Peyer's patch (tissue), 4 donors: ENCODE measurements at regions not wholly inside any gene's neighbourhood (a gene's known extent, or its start where the extent isn't known, plus 50 kb on each side); places are given as distances from the start of the nearest gene placed in this dataset.

ENCODE experiments used
- DNase-seq, 3 donors: peaks; one replicate each; pipeline ENCODE4 v3.0.0-alpha.2; 2017 to 2019
- H3K27ac ChIP-seq, 4 donors: fragments of 200-600 bp; sonication (generic); one replicate each; pipeline ENCODE4 v1.5.1; 2016 to 2019
- H3K27me3 ChIP-seq, 2 donors: fragments of 200-600 bp; sonication (generic); one replicate each; pipeline ENCODE4 v1.5.1; 2019
- H3K36me3 ChIP-seq, 3 donors: fragments of 200-600 bp; sonication (generic); one replicate each; pipeline ENCODE4 v1.5.1; 2016 to 2019
- H3K4me1 ChIP-seq, 4 donors: fragments of 200-600 bp; sonication (generic); one replicate each; pipeline ENCODE4 v1.5.1; 2016 to 2019
- H3K4me3 ChIP-seq, 4 donors: fragments of 200-600 bp; sonication (generic); 1 replicate in 3 of 4; 2 replicates in 1 of 4; pipeline ENCODE4 v1.5.1; 2016 to 2019; ENCODE audit warnings: mild to moderate bottlenecking in 1 of 4
- H3K9me3 ChIP-seq, 4 donors: fragments of 200-600 bp; sonication (generic); one replicate each; pipeline ENCODE4 v1.5.1; 2016 to 2019; ENCODE audit warnings: mild to moderate bottlenecking in 1 of 4
- CTCF ChIP-seq, 6 experiments: fragments of 450-650 bp in 4 of 6; fragments of 200-600 bp in 2 of 6; sonication (generic) in 1 of 6; IDR thresholded peaks; one replicate each; pipeline ENCODE4 v1.5.1; 2017 to 2019; ENCODE audit warnings: antibody characterized with exemption in 6 of 6, mild to moderate bottlenecking in 3 of 6, moderate library complexity in 1 of 6
- POLR2A ChIP-seq, 2 donors: fragments of 450-650 bp; IDR thresholded peaks; one replicate each; pipeline ENCODE4 v1.5.1; 2017; ENCODE audit warnings: antibody characterized with exemption in 2 of 2, mild to moderate bottlenecking in 2 of 2, moderate library complexity in 2 of 2

DNA sequence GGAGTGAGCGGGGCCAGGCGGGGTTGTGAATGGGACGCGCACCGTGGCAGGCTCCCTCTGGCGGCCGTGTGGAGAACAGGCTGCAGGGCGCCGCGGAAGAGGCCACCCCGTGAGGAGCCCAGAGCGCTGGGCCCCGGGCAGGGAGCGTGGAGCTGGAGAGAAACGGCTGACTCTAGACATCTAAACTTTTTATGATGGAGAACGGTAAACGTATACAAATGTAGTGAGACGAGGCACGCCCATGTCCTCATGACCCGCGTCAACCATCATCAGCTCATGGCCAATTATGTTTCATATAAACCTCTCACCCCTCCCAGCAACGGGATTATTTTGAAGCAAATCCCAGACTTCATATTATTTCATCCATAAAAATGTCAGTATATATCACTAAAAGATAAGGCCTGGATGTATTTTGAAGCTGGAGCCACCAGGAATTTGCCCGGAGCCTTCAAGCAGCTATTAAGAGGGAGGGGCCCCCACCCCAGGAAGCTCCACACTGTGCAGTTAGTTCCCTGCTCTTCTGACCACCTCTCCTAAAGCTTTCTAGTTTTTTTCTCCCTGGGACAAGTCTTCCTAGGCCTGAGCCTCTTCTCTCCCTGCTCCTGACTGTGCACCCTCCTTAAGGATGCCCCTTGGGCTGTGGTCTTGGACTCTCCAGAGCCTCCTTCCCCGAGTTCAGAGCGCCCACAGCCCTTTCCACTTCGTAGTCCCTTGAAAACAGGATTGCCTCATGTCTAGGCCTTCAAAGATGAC, 149.5 kb downstream of the SMAD6 start:
- H3K27ac ChIP-seq = peak overlapping the region in 1 of 4 donors; percentile 8
- H3K4me3 ChIP-seq = no peak overlapping the region
- TF ChIP-seq POLR2A (IDR thresholded peaks at IDR 0.05) = no peak
- peak; percentile 88 to 97 (median 95) for TF ChIP-seq CTCF (IDR thresholded peaks at IDR 0.05)
- H3K9me3 ChIP-seq = no peaks in the 10 kb centered on the region
- H3K4me1 ChIP-seq = peaks cover 0 to 16% (median 3%) of the 10 kb centered on the region in 4 donors
- H3K36me3 ChIP-seq = no peaks in the 10 kb centered on the region
- DNase-seq = peak; percentile 72 to 91 (median 89)
- H3K27me3 ChIP-seq = no peaks in the 10 kb centered on the region

DNA sequence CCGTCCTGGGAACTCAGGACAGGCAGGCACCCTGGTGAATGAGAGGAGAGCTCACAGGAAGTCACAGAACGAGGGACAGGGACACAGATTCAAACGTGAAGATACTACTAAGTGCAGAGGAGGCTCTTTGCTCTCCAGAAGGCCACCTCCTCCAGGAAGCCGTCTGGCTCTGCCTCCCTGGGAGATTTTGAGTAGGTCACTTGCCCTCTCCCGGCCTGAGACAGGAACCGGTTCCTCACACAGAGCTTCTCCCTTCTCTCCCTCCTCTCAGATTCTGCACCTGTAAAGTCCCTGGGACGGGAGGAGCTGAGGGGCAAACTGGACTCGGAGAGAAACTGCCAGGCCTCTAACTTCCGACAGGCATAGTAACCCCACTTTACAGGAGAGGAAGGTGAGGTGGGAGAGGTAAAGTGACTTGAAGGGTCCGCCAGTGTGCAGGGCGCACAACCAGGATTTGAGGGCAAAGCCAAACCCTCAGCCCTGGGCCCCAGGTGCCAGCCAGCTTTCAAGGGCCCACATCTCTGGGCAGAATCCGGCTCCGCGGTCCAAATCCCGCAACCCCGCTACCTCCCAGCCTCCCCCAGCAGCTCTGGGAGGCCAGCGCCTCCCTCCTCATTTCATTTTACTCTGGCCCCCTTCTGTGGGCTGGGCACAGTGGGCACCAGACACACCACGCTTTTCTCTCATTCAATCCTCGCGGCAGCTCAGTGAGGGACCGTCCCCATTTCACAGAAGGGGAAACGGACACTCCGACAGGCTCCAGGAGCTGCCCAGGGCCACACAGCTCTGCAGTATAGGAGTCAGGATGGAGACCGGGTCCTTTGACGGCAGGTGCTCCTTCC, 150.2 kb downstream of the SMAD6 start:
- Histone ChIP-seq H3K27me3 (no peaks in the 10 kb centered on the region), H3K36me3 (no peaks in the 10 kb centered on the region), H3K27ac (no peak overlapping the region), H3K9me3 (no peaks in the 10 kb centered on the region), H3K4me1 (peaks cover 0 to 16% (median 3%) of the 10 kb centered on the region in 4 donors), H3K4me3 (no peak overlapping the region)
- peak in 2 of 3 donors; percentile 45 to 46 for DNase-seq
- TF ChIP-seq POLR2A (IDR thresholded peaks at IDR 0.05) = no peak
- TF ChIP-seq CTCF (IDR thresholded peaks at IDR 0.05) = no peak

DNA sequence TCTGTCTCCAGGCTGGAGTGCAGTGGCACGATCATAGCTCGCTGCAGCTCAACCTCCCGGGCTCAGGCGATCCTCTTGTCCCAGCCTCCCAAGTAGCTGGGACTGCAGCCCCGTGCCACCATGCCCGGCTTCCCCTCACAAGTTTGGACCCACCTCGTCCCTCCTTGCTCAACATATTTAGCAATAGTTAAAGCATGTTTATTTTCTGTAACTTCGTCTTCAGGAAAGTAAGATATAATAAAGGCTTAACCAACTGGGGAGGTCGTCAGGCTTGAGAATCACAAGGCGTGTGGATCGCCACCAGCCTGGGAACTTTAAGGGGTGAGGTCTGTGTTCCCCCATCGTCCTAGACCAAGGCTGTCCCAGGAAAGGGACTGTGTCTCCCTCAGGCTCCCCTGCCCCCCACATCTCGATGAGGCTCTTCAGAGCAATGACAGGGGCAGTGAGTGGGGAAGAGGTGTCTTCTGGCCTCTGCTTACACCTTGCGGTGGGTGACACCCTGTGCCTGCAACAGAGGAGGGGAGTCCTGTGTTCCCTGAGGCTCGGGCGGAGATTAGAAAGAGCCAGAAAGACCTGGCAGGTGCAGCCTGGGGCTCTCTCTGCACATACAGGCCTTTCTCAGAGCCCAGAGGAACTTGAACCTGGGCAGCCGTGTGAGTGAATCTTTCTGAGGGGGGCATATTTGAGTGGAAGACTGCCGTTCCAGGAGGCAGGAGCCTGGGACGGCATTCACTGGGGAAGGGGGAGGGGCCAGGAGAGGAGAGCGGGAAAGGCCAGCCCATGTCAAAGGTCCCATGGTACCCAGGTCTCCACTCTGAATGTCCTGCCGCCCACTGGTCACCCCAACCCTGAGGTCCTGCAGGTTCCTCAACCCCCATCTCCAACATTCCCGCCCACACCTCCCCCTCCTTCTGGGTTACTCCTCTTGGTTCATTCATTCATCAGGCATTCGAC, 152.3 kb downstream of the SMAD6 start:
- peak in 2 of 3 donors; percentile 25 to 38 for DNase-seq
- no peak overlapping the region for H3K4me3 ChIP-seq
- no peak overlapping the region for H3K27ac ChIP-seq
- no peaks in the 10 kb centered on the region for H3K9me3 ChIP-seq
- no peaks in the 10 kb centered on the region for H3K27me3 ChIP-seq
- H3K36me3 ChIP-seq = no peaks in the 10 kb centered on the region
- TF ChIP-seq POLR2A (IDR thresholded peaks at IDR 0.05) = no peak
- TF ChIP-seq CTCF (IDR thresholded peaks at IDR 0.05) = no peak
- peaks cover 0 to 16% (median 3%) of the 10 kb centered on the region in 4 donors for H3K4me1 ChIP-seq

DNA sequence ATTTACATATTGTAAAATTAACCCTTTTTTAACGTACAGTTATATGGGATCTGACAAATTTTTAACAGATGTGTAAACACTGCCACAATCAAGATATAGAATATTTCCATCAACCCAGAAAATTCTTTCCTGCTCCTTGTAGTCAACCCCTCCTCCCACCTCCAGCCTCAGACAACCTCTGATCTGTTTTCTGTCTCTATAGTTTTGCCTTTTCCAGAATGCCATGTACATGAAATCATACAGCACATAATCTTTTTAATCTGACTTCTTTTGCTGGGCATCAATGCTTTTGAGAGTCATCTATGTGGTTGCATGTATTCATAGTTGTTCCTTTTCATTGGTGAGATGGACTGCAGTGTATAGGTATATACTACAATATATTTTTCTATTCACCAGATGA, 153.0 kb downstream of the SMAD6 start:
- Histone ChIP-seq H3K27me3 (no peaks in the 10 kb centered on the region), H3K36me3 (no peaks in the 10 kb centered on the region), H3K4me1 (peaks cover 0 to 16% (median 3%) of the 10 kb centered on the region in 4 donors), H3K4me3 (no peak overlapping the region), H3K9me3 (no peaks in the 10 kb centered on the region), H3K27ac (no peak overlapping the region)
- DNase-seq = no peak
- TF ChIP-seq POLR2A (IDR thresholded peaks at IDR 0.05) (no peak), CTCF (IDR thresholded peaks at IDR 0.05) (no peak)

GRCh38 chr15:66857694-66858093, 155.7 kb downstream of the SMAD6 start:
- DNase-seq = no peak
- no peak overlapping the region for H3K4me3 ChIP-seq

More at GRCh38 chr15:66857694-66858093, 155.7 kb downstream of the SMAD6 start:
- H3K27me3 ChIP-seq = no peaks in the 10 kb centered on the region
- H3K27ac ChIP-seq = no peak overlapping the region
- TF ChIP-seq CTCF (IDR thresholded peaks at IDR 0.05) = no peak
- H3K36me3 ChIP-seq = no peaks in the 10 kb centered on the region
- H3K9me3 ChIP-seq = no peaks in the 10 kb centered on the region
- H3K4me1 ChIP-seq = no peaks in the 10 kb centered on the region
